Stomach (tissue), 4 donors: ENCODE measurements at regions not wholly inside any gene's neighbourhood (a gene's known extent, or its start where the extent isn't known, plus 50 kb on each side); places are given as distances from the start of the nearest gene placed in this dataset.
"Not testable (repeated sequence)": the region's sequence is repeated elsewhere in the genome, so short reads cannot be mapped to it uniquely, and the experiment has no call there.

Experiments
- CTCF ChIP-seq, 7 experiments: fragments of 450-650 bp in 4 of 7; fragments of 200-600 bp in 3 of 7; sonication (generic) in 3 of 7; IDR thresholded peaks; one replicate each; pipeline ENCODE4 v1.5.1; 2016 to 2019; ENCODE audit warnings: antibody characterized with exemption in 7 of 7, control low read depth in 2 of 7, mild to moderate bottlenecking in 1 of 7
- EP300 ChIP-seq: sonication (generic); formaldehyde crosslinking; IDR thresholded peaks from one replicate; pipeline ENCODE4 v1.6.1; 2017; ENCODE audit warnings: antibody characterized with exemption
- POLR2A ChIP-seq, 4 donors: fragments of 450-650 bp; IDR thresholded peaks; one replicate each; pipeline ENCODE4 v1.6.1; 2016; ENCODE audit warnings: antibody characterized with exemption in 4 of 4, control low read depth in 2 of 4, mild to moderate bottlenecking in 1 of 4, moderate library complexity in 1 of 4
- POLR2AphosphoS5 ChIP-seq, 3 donors: sonication (generic); formaldehyde crosslinking; IDR thresholded peaks; one replicate each; pipeline ENCODE4 v1.6.1; 2016; ENCODE audit warnings: antibody characterized with exemption in 3 of 3

- TF ChIP-seq CTCF (IDR thresholded peaks at IDR 0.05); POLR2A (IDR thresholded peaks at IDR 0.05); EP300; POLR2AphosphoS5 (IDR thresholded peaks at IDR 0.05): not testable (repeated sequence)
These were observed 254.8 kb downstream of the KBTBD8 start for GRCh38 chr3:67252906-67253305.
